Endothelial cell of umbilical vein (primary cell): ENCODE measurements at regions not wholly inside any gene's neighbourhood (a gene's known extent, or its start where the extent isn't known, plus 50 kb on each side); places are given as distances from the start of the nearest gene placed in this dataset.

ENCODE experiments used
- CTCF ChIP-seq, 2 donors: IDR thresholded peaks; 1 replicate in 1 of 2; 2 replicates in 1 of 2; pipeline ENCODE4 v1.5.1; 2011; ENCODE audit warnings: low read length in 2 of 2, mild to moderate bottlenecking in 2 of 2, moderate library complexity in 2 of 2, control low read depth in 1 of 2, inconsistent platforms in 1 of 2, low read depth in 1 of 2; ENCODE audit not compliant: insufficient read depth in 1 of 2; ENCODE audit errors: extremely low read depth in 1 of 2
- EZH2 ChIP-seq: IDR thresholded peaks from 2 replicates; pipeline ENCODE4 v1.6.1; 2012; ENCODE audit warnings: borderline replicate concordance, low read depth, mild to moderate bottlenecking, moderate library complexity, low read length, inconsistent platforms; ENCODE audit not compliant: severe bottlenecking

GRCh38 chr15:62462268-62462667 is 297.2 kb upstream of the C2CD4B start:
- TF ChIP-seq CTCF (IDR thresholded peaks at IDR 0.05; ENCODE audit: extremely low read depth in 1 of 2, insufficient read depth in 1 of 2, low read depth in 1 of 2, low read length in 2 of 2) (no peak), EZH2 (no peak)
